CD14-positive monocyte (primary cell): ENCODE measurements at regions not wholly inside any gene's neighbourhood (a gene's known extent, or its start where the extent isn't known, plus 50 kb on each side); places are given as distances from the start of the nearest gene placed in this dataset.

Experiments used
- DNase-seq, 3 donors: peaks; one replicate each; pipeline ENCODE4 v3.0.0-alpha.2; 2011 to 2022
- H2AFZ ChIP-seq: 2 replicates; pipeline ENCODE4 v1.6.0; 2012; ENCODE audit warnings: mild to moderate bottlenecking, low read depth, low read length, inconsistent platforms; ENCODE audit not compliant: insufficient read depth, poor library complexity, severe bottlenecking
- H3K27ac ChIP-seq, 2 donors: 1 replicate in 1 of 2; 2 replicates in 1 of 2; pipeline ENCODE4 v1.5.1; 2012 to 2013; ENCODE audit warnings: low read length in 2 of 2, control low read depth in 1 of 2, inconsistent platforms in 1 of 2, low read depth in 1 of 2, mild to moderate bottlenecking in 1 of 2
- H3K27me3 ChIP-seq, 2 donors: one replicate each; pipeline versions ENCODE4 v1.6.0 to v1.6.1; 2011 to 2013; ENCODE audit warnings: low read length in 2 of 2; ENCODE audit not compliant: control insufficient read depth in 2 of 2, insufficient read depth in 2 of 2
- H3K36me3 ChIP-seq, 2 donors: replicated peaks in 1 of 2; 1 replicate in 1 of 2; 2 replicates in 1 of 2; pipeline versions ENCODE4 v1.5.1 to v1.6.1; 2012 to 2013; ENCODE audit warnings: low read length in 2 of 2, control low read depth in 1 of 2, inconsistent platforms in 1 of 2, mild to moderate bottlenecking in 1 of 2; ENCODE audit not compliant: insufficient read depth in 2 of 2, control insufficient read depth in 1 of 2
- H3K4me1 ChIP-seq, 2 donors: 1 replicate in 1 of 2; 2 replicates in 1 of 2; pipeline versions ENCODE4 v1.5.1 to v1.6.1; 2012 to 2013; ENCODE audit warnings: low read length in 2 of 2, control low read depth in 1 of 2, inconsistent platforms in 1 of 2, mild to moderate bottlenecking in 1 of 2, moderate library complexity in 1 of 2; ENCODE audit not compliant: insufficient read depth in 2 of 2, control insufficient read depth in 1 of 2
- H3K4me2 ChIP-seq: replicated peaks from 2 replicates; pipeline ENCODE3; 2012; ENCODE audit warnings: low read length, moderate library complexity, mild to moderate bottlenecking; ENCODE audit not compliant: poor library complexity, severe bottlenecking; ENCODE audit errors: extremely low read depth
- H3K4me3 ChIP-seq, 3 experiments: fragments of 200-600 bp in 1 of 3; sonication (generic) in 1 of 3; replicated peaks in 1 of 3; 1 replicate in 2 of 3; 2 replicates in 1 of 3; pipeline ENCODE4 v1.5.1; 2011 to 2013; ENCODE audit warnings: low read length in 3 of 3, mild to moderate bottlenecking in 3 of 3, control low read depth in 2 of 3, low read depth in 2 of 3, inconsistent platforms in 1 of 3, moderate library complexity in 1 of 3
- H3K79me2 ChIP-seq: 2 replicates; pipeline ENCODE4 v1.6.0; 2012; ENCODE audit warnings: mild to moderate bottlenecking, control low read depth, inconsistent platforms, low read length, moderate library complexity; ENCODE audit not compliant: insufficient read depth
- H3K9ac ChIP-seq: 2 replicates; pipeline ENCODE4 v1.6.0; 2017; ENCODE audit warnings: low read length, mild to moderate bottlenecking; ENCODE audit not compliant: insufficient read depth, poor library complexity, severe bottlenecking
- H3K9me3 ChIP-seq, 2 donors: replicated peaks in 1 of 2; 1 replicate in 1 of 2; 2 replicates in 1 of 2; pipeline versions ENCODE4 v1.5.1 to v1.6.1; 2012 to 2013; ENCODE audit warnings: low read length in 2 of 2, control low read depth in 1 of 2; ENCODE audit not compliant: control insufficient read depth in 1 of 2, insufficient read depth in 1 of 2
- H4K20me1 ChIP-seq: 2 replicates; pipeline ENCODE4 v1.6.0; 2012; ENCODE audit warnings: mild to moderate bottlenecking, low read length, control low read depth, moderate library complexity; ENCODE audit not compliant: insufficient read depth
- H3K27ac Mint-ChIP-seq, 7 donors: one replicate each; pipeline ENCODE4 v1.8.0; 2020; ENCODE audit warnings: mild to moderate bottlenecking in 7 of 7, mixed read lengths in 7 of 7, moderate library complexity in 6 of 7, inconsistent platforms in 2 of 7
- H3K27me3 Mint-ChIP-seq, 3 donors: one replicate each; pipeline ENCODE4 v1.8.0; 2021 to 2022; ENCODE audit warnings: low read depth in 3 of 3, mild to moderate bottlenecking in 3 of 3, mixed read lengths in 3 of 3, moderate library complexity in 3 of 3, inconsistent platforms in 1 of 3
- H3K36me3 Mint-ChIP-seq, 2 donors: one replicate each; pipeline ENCODE4 v1.8.0; 2020; ENCODE audit warnings: mixed read lengths in 2 of 2, inconsistent platforms in 1 of 2, mild to moderate bottlenecking in 1 of 2
- H3K4me1 Mint-ChIP-seq: one replicate; pipeline ENCODE4 v1.8.0; 2020; ENCODE audit warnings: mild to moderate bottlenecking, mixed read lengths
- H3K4me3 Mint-ChIP-seq, 2 donors: one replicate each; pipeline ENCODE4 v1.8.0; 2020; ENCODE audit warnings: mild to moderate bottlenecking in 2 of 2, mixed read lengths in 2 of 2, moderate library complexity in 1 of 2
- H3K9me3 Mint-ChIP-seq, 7 donors: one replicate each; pipeline ENCODE4 v1.8.0; 2020 to 2022; ENCODE audit warnings: mixed read lengths in 7 of 7, mild to moderate bottlenecking in 6 of 7, moderate library complexity in 6 of 7, inconsistent platforms in 2 of 7
- WGBS: methylation state at CpG from one replicate; pipeline ENCODE4 v1.1.5; 2013; ENCODE audit warnings: missing lambda C conversion rate; ENCODE audit not compliant: insufficient coverage; 5-methylcytosine and 5-hydroxymethylcytosine counted together
- intact Hi-C, 2 donors: fragments of 100-400 bp; cut with micrococcal nuclease; formaldehyde crosslinking; loops; one replicate each; pipeline versions ENCODE4 v1.15.0 to v1.15.1; 2023
- TF ChIP-seq, protein P1 (sequence below): fragments of 200-600 bp; IDR thresholded peaks from one replicate; pipeline ENCODE4 v1.8.0; 2022; ENCODE audit warnings: antibody characterized with exemption, mild to moderate bottlenecking

DNA sequence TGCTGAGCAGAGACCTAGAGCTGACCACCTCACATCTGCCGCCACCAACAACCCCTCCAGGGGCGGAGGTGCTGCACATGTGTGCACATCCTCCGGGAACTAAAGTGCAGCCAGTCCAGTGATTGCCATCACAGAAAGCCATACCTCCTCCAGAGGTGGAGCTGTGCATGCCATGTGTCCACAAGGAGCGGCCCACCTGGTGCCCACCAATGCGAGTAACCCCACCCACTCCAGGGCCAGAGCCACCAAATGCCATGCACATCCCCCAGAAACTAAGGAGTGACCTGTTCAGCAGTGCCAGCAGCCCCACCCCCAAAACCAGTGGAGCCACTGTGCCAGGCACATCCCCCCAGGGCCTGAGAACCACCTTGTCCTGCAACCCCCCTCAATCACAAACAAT is 557.9 kb downstream of the UQCRFS1 start:
- Histone ChIP-seq H3K9me3 (peaks cover 8 to 26% of the 10 kb centered on the region in 2 donors), H3K27ac (no peak overlapping the region), H3K4me2 (no peak overlapping the region), H3K79me2 (no peaks in the 10 kb centered on the region), H3K36me3 (no peaks in the 10 kb centered on the region), H2AFZ (no peak overlapping the region), H3K4me3 (no peak overlapping the region), H3K4me1 (no peaks in the 10 kb centered on the region), H3K9ac (no peak overlapping the region), H3K27me3 (no peaks in the 10 kb centered on the region), H4K20me1 (no peaks in the 10 kb centered on the region)
- no peaks in the 10 kb centered on the region for H3K36me3 Mint-ChIP-seq
- H3K4me3 Mint-ChIP-seq: no peak overlapping the region
- WGBS: 95% methylated on average over 5 of the region's 5 CpGs
- H3K9me3 Mint-ChIP-seq: peaks cover 7 to 29% (median 17%) of the 10 kb centered on the region in 7 donors
- no peak for DNase-seq
- intact Hi-C loops: no loop called here
- H3K27me3 Mint-ChIP-seq: peaks cover 1 to 2% (median 2%) of the 10 kb centered on the region in 3 donors
- H3K4me1 Mint-ChIP-seq: peaks cover 3% of the 10 kb centered on the region
- H3K27ac Mint-ChIP-seq: no peak overlapping the region
- TF ChIP-seq, protein P1, sequence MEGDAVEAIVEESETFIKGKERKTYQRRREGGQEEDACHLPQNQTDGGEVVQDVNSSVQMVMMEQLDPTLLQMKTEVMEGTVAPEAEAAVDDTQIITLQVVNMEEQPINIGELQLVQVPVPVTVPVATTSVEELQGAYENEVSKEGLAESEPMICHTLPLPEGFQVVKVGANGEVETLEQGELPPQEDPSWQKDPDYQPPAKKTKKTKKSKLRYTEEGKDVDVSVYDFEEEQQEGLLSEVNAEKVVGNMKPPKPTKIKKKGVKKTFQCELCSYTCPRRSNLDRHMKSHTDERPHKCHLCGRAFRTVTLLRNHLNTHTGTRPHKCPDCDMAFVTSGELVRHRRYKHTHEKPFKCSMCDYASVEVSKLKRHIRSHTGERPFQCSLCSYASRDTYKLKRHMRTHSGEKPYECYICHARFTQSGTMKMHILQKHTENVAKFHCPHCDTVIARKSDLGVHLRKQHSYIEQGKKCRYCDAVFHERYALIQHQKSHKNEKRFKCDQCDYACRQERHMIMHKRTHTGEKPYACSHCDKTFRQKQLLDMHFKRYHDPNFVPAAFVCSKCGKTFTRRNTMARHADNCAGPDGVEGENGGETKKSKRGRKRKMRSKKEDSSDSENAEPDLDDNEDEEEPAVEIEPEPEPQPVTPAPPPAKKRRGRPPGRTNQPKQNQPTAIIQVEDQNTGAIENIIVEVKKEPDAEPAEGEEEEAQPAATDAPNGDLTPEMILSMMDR: no peak

DNA sequence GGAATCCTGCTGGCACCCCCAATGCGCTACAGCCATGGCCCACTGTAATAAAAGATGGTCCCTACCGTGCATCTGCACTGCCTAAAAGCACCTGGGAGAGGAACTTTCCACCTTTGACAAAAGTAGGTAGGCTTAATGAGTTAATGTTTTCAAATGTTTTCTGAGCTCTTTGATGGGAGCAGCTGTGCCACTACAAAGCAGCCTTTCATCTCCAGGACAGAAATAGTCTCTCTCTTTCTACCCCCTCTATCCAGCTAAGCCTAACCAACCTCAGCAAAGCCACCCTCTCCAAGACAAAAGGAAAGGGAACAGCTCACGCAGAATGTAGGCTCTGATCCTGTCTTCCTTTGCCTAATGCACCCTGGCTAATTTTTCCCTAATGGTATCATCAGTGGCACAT is 560.2 kb downstream of the UQCRFS1 start:
- Mint-ChIP-seq H3K27me3 (peaks cover 1 to 2% (median 2%) of the 10 kb centered on the region in 3 donors), H3K36me3 (no peaks in the 10 kb centered on the region), H3K9me3 (peaks cover 3 to 18% (median 6%) of the 10 kb centered on the region in 7 donors), H3K4me1 (peaks cover 3% of the 10 kb centered on the region), H3K27ac (no peak overlapping the region), H3K4me3 (no peak overlapping the region)
- peaks cover 1 to 17% of the 10 kb centered on the region in 2 donors for H3K9me3 ChIP-seq
- no CpG with 5 or more reads among the region's 3 CpGs for WGBS
- no peaks in the 10 kb centered on the region for H3K79me2 ChIP-seq
- no peaks in the 10 kb centered on the region for H4K20me1 ChIP-seq
- H3K4me2 ChIP-seq: no peak overlapping the region
- H3K27me3 ChIP-seq: no peaks in the 10 kb centered on the region
- H3K4me3 ChIP-seq: no peak overlapping the region
- TF ChIP-seq, protein P1: no peak
- H2AFZ ChIP-seq: no peak overlapping the region
- H3K4me1 ChIP-seq: no peaks in the 10 kb centered on the region
- H3K27ac ChIP-seq: no peak overlapping the region
- intact Hi-C loops: no loop called here
- no peak overlapping the region for H3K9ac ChIP-seq
- H3K36me3 ChIP-seq: no peaks in the 10 kb centered on the region
- DNase-seq: no peak
